Kasumi-1 (cell line): ENCODE measurements at regions not wholly inside any gene's neighbourhood (a gene's known extent, or its start where the extent isn't known, plus 50 kb on each side); places are given as distances from the start of the nearest gene placed in this dataset.

Experiments used
- DNase-seq, 2 experiments: peaks; one replicate each; lab custom pipeline; 2025; lab: John Stamatoyannopoulos, UW

GRCh38 chr14:84523746-84524145 lies 1006.2 kb upstream of the FLRT2 start:
- DNase-seq: no peak

DNA sequence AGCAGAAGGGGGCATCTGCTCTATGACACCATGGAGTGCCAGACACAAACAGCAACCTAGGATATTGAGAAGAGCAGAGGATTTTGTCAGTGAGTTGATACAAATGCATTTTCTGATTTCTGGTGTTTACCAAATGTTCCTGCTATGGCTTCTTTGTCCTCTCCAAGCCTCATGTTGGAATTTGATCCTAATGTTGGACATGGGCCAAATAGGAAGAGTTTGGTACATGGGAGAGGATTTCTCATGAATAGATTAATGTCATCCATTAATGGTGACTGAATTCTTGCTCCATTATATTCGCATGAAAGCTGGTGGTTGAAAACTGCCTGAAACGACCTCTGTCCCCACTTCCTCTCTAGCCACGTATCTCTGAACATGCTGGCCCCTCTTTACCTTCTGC lies 1002.2 kb upstream of the FLRT2 start:
- DNase-seq: no peak

- DNase-seq: no peak
These were observed 997.9 kb upstream of the FLRT2 start for GRCh38 chr14:84532016-84532415.

DNA sequence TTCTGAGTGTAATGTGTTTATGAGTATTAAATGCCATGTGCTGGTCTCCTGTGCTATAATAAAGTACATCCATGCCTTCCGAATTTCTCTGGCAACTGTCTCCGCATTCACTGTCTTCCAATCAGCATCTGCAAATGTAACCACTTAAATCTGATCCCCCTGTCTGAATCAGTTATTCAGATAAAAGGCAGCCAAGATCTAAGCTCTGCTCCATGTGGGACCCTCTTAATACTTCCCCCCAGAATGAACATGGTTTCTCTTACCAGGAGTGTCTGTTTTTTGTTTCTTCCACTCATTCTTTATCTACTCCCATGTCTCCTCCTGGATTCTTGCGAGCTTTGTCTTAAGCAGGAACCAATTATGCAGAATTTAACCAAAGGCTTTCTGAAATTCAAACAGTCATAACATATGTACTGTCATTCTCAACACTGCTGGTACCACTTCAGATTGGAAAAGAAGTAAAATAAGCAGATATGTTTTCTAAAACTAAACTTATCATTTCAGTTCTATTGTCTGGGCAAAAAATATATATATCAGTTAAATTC lies 996.7 kb upstream of the FLRT2 start:
- DNase-seq: no peak

DNA sequence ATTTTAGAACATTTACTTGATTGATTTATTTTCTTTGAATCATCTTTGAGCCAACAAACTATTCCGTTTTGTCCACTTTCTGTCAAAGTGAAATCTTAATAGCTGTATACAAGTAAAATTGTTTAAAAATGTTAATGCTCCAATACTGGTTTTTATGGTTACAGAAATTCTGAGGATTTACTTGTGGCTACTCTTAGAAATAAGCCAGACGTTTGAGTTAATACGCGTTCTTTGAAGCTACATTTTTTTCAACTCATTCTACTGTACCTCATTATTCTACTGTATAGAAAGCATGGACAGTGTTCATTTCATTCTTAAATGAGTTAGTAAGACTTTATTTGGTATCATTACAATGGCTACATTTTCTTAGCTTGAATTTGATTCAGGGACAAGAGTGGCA lies 996.2 kb upstream of the FLRT2 start:
- DNase-seq: no peak

DNA sequence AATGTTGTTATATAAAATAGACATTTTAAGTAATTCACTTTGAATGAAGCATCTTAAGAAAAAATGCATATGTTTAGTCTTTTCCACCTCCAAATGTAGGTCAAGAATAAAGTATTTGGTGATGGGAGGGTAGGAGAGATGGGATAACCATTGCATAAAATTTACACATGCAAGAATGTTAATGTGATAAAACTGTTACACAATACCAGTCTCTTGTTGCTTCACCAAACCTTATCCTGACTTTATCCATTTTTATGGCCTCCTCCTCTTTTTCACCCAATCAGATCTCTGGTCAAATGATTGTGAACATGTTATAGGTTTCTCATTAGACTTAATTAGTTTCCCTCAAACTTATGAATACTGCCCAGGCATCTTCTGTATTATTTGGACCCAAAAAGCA lies 994.5 kb upstream of the FLRT2 start:
- no peak for DNase-seq

- DNase-seq: no peak
These were observed 994.0 kb upstream of the FLRT2 start for GRCh38 chr14:84535976-84536375.

GRCh38 chr14:84541018-84541417 lies 988.9 kb upstream of the FLRT2 start:
- DNase-seq: no peak

DNA sequence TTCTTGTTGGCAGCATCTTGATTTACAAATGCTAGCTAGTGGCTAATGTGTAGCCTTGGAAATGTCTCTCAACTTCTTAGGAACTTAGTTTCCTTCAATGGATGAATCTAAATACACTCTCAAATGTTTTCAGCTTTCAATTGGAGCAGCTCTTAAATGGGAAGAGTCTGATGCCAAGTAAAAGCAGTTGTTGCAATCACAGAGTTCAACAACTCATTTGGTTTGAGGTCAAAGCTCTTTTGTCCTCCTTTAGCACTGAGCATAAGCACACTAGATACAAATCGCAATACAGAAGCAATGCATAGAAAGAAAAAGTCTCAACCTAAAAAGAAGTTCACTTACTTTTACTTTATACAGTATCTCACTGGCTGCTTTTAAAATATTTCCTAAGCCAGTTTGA lies 986.1 kb upstream of the FLRT2 start:
- DNase-seq: no peak

- DNase-seq: no peak
These were observed 985.3 kb upstream of the FLRT2 start for GRCh38 chr14:84544486-84545131.

DNA sequence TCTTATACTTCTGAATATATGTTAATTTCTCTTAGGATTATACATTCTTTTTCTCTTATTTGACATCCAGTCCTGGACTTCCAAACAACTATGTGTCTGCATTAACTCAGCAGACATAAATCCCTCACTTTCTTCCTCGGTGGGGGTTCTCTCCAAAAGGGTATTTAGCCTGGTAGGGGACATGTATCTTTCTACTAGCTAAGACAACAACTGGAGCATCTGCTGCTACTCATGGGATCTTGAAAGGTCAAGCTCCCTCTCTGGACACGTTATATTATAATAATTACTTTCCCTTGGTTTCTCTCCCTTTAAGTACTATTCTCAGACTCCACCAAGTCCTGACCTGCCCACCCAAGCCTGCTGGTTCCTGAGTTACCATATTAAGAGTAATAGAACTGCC lies 983.7 kb upstream of the FLRT2 start:
- no peak for DNase-seq

DNA sequence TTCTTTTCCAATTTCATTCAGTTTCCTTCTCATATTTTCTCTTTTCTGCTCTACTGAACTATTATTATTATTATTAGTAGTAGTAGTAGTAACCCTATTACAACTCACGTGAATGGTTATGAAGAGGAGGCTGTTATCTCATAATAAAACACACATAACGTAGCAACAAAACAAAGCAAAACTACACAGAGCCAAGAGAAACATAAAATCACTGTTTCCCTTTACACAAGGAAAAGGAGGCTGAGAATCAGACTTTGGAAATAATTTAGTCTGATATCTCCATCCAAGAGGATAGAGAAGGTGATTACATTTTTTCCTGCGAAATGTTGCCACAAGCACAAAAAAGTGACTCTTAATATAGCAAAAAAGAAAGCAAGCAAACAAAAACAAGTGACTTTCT lies 975.8 kb upstream of the FLRT2 start:
- DNase-seq: no peak

- DNase-seq: no peak
These were observed 974.5 kb upstream of the FLRT2 start for GRCh38 chr14:84555493-84555892.

DNA sequence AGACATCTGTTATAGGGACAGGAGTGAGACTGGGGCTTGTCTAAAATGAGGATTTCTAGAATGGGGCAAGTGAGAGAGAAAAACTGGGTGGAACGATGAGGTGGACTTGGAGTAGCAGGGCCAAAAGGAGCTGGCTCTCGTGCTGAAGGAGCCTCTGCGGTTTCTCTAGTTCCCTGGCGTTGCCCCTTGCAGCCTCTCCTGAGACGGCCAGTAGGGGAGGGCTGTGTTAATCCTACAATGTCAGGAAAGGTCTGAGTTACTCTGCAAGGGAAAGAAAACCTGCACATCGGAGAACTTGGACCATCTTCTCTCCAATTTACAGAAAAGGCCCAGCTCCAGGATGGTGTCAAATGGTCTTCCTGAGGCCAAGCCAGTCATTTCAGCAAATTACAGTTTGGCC lies 963.8 kb upstream of the FLRT2 start:
- no peak for DNase-seq

- peak in 1 of 2 experiments; percentile 3 for DNase-seq
These were observed 954.3 kb upstream of the FLRT2 start for GRCh38 chr14:84575681-84576080.

- no peak for DNase-seq
These were observed 950.7 kb upstream of the FLRT2 start for GRCh38 chr14:84579292-84579691.

DNA sequence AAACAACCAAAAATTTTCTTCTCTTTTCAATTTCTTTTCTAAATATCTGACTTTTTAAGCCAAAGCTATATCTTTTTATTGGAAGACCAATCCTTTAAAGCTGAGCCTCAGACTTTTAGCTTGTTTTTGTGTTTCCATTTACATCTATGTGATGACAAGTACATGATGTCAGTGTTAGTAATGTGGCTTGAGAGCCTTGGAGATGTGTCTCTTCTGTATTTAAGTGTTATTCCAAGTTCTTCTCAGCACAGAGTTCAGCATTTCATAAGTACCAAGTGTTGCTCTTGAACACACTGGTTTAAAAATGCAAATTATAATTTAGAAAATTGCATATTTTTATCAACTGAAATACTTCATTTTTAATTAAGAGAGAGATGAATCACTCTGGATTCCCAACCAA lies 948.9 kb upstream of the FLRT2 start:
- DNase-seq: no peak

DNA sequence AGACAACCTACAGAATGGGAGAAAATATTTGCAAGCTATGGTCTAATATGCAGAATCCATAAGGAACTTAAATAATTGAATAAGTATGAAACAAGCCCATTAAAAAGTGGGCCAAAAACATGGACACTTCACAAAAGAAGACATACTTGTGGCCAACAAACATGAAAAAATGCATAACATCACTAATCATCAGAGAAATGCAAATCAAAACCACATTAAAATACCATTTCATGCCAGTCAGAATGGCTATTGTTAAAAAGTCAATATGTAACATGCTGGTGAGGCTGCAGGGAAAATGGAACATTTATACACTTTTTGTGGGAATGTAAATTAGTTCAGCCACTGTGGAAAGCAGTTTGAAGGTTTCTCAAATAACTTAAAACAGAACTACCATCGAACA lies 945.4 kb upstream of the FLRT2 start:
- no peak for DNase-seq

DNA sequence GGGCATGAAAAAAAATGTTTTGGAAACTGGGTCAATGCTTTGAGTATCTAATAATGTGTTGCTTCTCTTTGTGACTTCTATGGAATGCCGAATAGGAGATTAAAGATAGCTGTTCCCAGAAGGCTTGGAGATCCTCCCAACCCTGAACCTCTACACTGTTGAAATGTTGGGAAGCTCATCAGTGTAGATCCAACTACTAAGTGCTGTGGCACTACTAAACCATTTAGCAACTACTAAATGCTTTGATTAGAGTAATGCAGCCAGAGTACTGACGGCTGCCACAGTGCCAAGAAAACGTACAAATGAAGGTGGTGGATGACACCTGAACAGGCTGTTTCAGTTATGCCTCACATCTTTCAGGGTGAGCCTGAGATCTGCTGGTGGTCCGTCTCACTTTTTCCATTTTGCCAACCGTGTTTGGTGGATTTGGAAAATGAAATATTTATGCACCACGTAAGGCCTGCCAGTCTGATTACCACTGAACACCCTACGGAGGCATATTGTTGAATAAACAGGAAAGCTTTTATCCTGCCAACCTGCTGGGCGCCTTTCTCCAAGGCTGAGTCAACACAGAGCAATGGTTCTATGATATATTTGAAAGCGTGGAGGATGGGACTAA lies 938.0 kb upstream of the FLRT2 start:
- DNase-seq: no peak

DNA sequence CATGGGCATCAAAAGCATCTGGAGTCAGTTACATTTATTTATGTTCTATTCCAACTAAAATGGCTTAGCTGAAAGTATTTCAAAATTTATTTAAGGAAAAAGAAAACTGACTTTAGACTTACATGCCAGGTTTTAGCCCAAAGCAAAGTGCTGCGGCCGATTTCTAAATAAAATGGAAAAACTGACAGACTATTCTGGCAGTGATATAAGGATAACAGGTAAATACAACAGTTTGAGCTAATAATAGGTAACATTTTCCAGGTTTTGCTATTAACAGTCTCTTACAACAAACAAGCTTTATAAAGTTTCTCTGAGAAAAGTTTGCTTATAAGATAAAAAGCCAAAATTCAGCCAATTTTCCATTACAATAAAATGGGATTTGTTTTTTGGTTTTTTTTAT lies 937.2 kb upstream of the FLRT2 start:
- DNase-seq: no peak

DNA sequence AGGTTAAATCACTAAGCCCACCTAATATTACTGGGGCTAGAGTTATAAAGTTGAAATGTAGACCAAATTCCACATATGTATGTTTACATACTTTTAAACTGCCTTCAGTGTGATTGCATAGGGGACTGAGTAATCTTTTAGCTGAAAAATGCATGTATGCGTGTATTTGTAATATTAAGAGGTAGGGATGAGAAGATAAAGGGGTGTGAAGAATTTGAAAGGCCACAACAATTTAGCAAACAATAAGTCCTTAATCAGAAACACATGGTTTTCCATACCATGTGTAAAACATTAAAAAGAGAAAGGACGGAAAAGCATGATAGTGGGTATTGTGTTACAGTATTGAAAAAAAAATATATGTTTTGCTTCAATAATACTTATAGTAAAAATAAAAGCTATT lies 919.9 kb upstream of the FLRT2 start:
- DNase-seq: no peak

GRCh38 chr14:84622357-84622756 lies 907.6 kb upstream of the FLRT2 start:
- DNase-seq: no peak

DNA sequence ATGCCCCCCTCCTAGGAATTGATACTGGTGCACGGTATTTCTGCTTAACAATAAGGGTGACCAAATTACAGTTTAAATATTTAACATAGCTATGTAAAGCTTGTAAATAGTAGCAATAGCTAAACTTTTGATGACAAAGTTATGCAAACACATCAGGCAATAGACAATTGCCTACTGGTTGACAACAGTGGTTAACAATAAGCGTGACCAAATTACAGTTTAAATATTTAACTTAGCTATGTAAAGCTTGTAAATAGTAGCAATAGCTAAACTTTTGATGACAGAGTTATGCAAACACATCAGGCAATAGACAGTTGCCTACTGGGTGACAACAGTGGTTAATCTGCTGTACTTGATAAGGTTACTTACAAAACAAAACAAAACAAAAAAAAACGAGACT lies 886.5 kb upstream of the FLRT2 start:
- no peak for DNase-seq
